WTC11 (cell line): ENCODE measurements at regions not wholly inside any gene's neighbourhood (a gene's known extent, or its start where the extent isn't known, plus 50 kb on each side); places are given as distances from the start of the nearest gene placed in this dataset.

Experiments
- ATAC-seq: fragments of 200-7000 bp; cut with Tn5 transposase; 2 replicates; pipeline ENCODE4 v1.10.0; 2021; ENCODE audit warnings: mild to moderate bottlenecking, moderate library complexity
- CTCF ChIA-PET: fragments of 300-600 bp; sonication (Branson Sonifier 250); formaldehyde crosslinking; loops from one replicate; lab custom pipeline; 2021; ENCODE audit warnings: antibody characterized with exemption; lab: Charles Lee
- POLR2A ChIA-PET: fragments of 350-600 bp; sonication (Branson Sonifier 250); formaldehyde crosslinking; loops from one replicate; lab custom pipeline; 2021; ENCODE audit warnings: antibody characterized with exemption; lab: Charles Lee
- DNase-seq: peaks from one replicate; pipeline ENCODE4 v3.0.0; 2021; ENCODE audit warnings: low spot score
- H3K27ac Mint-ChIP-seq: 2 replicates; pipeline ENCODE4 v1.8.0; 2021; ENCODE audit warnings: mixed read lengths
- H3K27me3 Mint-ChIP-seq: 2 replicates; pipeline ENCODE4 v1.8.0; 2021; ENCODE audit warnings: low read depth, mild to moderate bottlenecking, moderate library complexity, mixed read lengths
- H3K36me3 Mint-ChIP-seq: 2 replicates; pipeline ENCODE4 v1.8.0; 2021; ENCODE audit warnings: mixed read lengths
- H3K4me1 Mint-ChIP-seq: 2 replicates; pipeline ENCODE4 v1.8.0; 2022; ENCODE audit warnings: mixed read lengths
- H3K4me3 Mint-ChIP-seq: 2 replicates; pipeline ENCODE4 v1.8.0; 2021; ENCODE audit warnings: mild to moderate bottlenecking, moderate library complexity, mixed read lengths
- H3K9me3 Mint-ChIP-seq: 2 replicates; pipeline ENCODE4 v1.8.0; 2021; ENCODE audit warnings: mixed read lengths
- ESRRA ChIP-seq: sonication (generic); formaldehyde crosslinking; IDR thresholded peaks from 2 replicates; pipeline ENCODE4 v1.8.1; 2022; ENCODE audit warnings: mild to moderate bottlenecking, missing genetic modification reagents, borderline replicate concordance
- JAZF1 ChIP-seq: fragments of 250-450 bp; sonication (Bioruptor Pico); IDR thresholded peaks from 2 replicates; pipeline ENCODE4 v1.9.0; 2021; ENCODE audit warnings: moderate library complexity, mild to moderate bottlenecking, inconsistent platforms
- NFATC4 ChIP-seq: fragments of 250-450 bp; sonication (Bioruptor Pico); IDR thresholded peaks from 2 replicates; pipeline ENCODE4 v1.9.0; 2021; ENCODE audit warnings: mild to moderate bottlenecking
- NFYB ChIP-seq: sonication (generic); formaldehyde crosslinking; conservative IDR thresholded peaks from 2 replicates; pipeline ENCODE4 v1.8.0; 2022; ENCODE audit warnings: low read depth, missing genetic modification reagents
- NR2C2 ChIP-seq: sonication (generic); formaldehyde crosslinking; IDR thresholded peaks from 2 replicates; pipeline ENCODE4 v1.8.0; 2022; ENCODE audit warnings: mild to moderate bottlenecking, missing genetic modification reagents
- RELA ChIP-seq: sonication (generic); formaldehyde crosslinking; IDR thresholded peaks from 2 replicates; pipeline ENCODE4 v1.8.1; 2022; ENCODE audit warnings: missing genetic modification reagents, mild to moderate bottlenecking, borderline replicate concordance
- RORB ChIP-seq: fragments of 250-450 bp; sonication (Bioruptor Pico); IDR thresholded peaks from 2 replicates; pipeline ENCODE4 v1.9.0; 2021; ENCODE audit warnings: mild to moderate bottlenecking
- SMAD3 ChIP-seq: sonication (generic); formaldehyde crosslinking; IDR thresholded peaks from 2 replicates; pipeline ENCODE4 v1.8.0; 2022; ENCODE audit warnings: missing genetic modification reagents, mild to moderate bottlenecking, borderline replicate concordance
- SMAD4 ChIP-seq: sonication (generic); formaldehyde crosslinking; IDR thresholded peaks from 2 replicates; pipeline ENCODE4 v1.8.0; 2022; ENCODE audit warnings: mild to moderate bottlenecking, missing genetic modification reagents
- TEAD4 ChIP-seq: sonication (generic); formaldehyde crosslinking; IDR thresholded peaks from 2 replicates; pipeline ENCODE4 v1.8.0; 2022; ENCODE audit warnings: mild to moderate bottlenecking, missing genetic modification reagents
- TP53 ChIP-seq: sonication (generic); formaldehyde crosslinking; IDR thresholded peaks from 2 replicates; pipeline ENCODE4 v1.8.1; 2023; ENCODE audit warnings: mild to moderate bottlenecking, missing genetic modification reagents
- ZNF138 ChIP-seq: sonication (generic); formaldehyde crosslinking; conservative IDR thresholded peaks from 2 replicates; pipeline ENCODE4 v1.8.1; 2022; ENCODE audit warnings: mild to moderate bottlenecking, moderate library complexity, missing genetic modification reagents
- TF ChIP-seq, protein P1 (sequence below): sonication (generic); formaldehyde crosslinking; IDR thresholded peaks from 2 replicates; pipeline ENCODE4 v1.8.1; 2023; ENCODE audit warnings: mild to moderate bottlenecking, missing genetic modification reagents, borderline replicate concordance
- TF ChIP-seq, protein P2 (sequence below): sonication (generic); formaldehyde crosslinking; IDR thresholded peaks from 2 replicates; pipeline ENCODE4 v1.8.0; 2023; ENCODE audit warnings: missing genetic modification reagents
- TF ChIP-seq, protein P3 (sequence below): fragments of 250-450 bp; sonication (Bioruptor Pico); IDR thresholded peaks from 2 replicates; pipeline ENCODE4 v1.9.0; 2021; ENCODE audit warnings: moderate library complexity, mild to moderate bottlenecking, inconsistent platforms, borderline replicate concordance
- TF ChIP-seq, protein P4 (sequence below): sonication (generic); formaldehyde crosslinking; IDR thresholded peaks from 2 replicates; pipeline ENCODE4 v1.8.1; 2023; ENCODE audit warnings: mild to moderate bottlenecking, missing genetic modification reagents, moderate library complexity
- TF ChIP-seq, protein P5 (sequence below): sonication (generic); formaldehyde crosslinking; IDR thresholded peaks from 2 replicates; pipeline ENCODE4 v1.8.1; 2022; ENCODE audit warnings: mild to moderate bottlenecking, moderate library complexity, missing genetic modification reagents
- TF ChIP-seq, protein P6 (sequence below): fragments of 250-450 bp; sonication (Bioruptor Pico); IDR thresholded peaks from 2 replicates; pipeline ENCODE4 v1.9.0; 2021; ENCODE audit warnings: mild to moderate bottlenecking
- TF ChIP-seq, protein P7 (sequence below): sonication (generic); formaldehyde crosslinking; IDR thresholded peaks from 2 replicates; pipeline ENCODE4 v1.8.1; 2023; ENCODE audit warnings: mild to moderate bottlenecking, missing genetic modification reagents

DNA sequence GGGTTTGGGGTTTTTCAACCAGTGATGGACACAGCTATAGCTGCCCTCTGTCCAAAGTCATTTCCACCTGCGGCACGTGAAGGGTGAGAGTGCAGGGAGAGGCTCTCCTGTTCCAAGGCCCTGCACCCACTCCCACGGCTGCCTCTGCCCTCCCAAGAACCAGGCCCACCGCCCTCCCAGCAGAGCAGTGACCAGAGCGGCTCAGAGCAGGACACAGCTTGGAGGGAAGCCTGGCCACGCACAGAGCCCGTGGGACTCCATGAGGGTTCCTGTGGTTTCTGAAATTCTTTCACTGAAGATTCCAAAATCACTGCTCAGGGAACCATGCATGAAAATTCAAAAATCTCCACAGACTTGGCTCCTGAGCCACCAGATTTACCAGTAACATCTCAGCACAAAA lies 67.3 kb upstream of the SALL3 start (continued):
- TF ChIP-seq, protein P1, sequence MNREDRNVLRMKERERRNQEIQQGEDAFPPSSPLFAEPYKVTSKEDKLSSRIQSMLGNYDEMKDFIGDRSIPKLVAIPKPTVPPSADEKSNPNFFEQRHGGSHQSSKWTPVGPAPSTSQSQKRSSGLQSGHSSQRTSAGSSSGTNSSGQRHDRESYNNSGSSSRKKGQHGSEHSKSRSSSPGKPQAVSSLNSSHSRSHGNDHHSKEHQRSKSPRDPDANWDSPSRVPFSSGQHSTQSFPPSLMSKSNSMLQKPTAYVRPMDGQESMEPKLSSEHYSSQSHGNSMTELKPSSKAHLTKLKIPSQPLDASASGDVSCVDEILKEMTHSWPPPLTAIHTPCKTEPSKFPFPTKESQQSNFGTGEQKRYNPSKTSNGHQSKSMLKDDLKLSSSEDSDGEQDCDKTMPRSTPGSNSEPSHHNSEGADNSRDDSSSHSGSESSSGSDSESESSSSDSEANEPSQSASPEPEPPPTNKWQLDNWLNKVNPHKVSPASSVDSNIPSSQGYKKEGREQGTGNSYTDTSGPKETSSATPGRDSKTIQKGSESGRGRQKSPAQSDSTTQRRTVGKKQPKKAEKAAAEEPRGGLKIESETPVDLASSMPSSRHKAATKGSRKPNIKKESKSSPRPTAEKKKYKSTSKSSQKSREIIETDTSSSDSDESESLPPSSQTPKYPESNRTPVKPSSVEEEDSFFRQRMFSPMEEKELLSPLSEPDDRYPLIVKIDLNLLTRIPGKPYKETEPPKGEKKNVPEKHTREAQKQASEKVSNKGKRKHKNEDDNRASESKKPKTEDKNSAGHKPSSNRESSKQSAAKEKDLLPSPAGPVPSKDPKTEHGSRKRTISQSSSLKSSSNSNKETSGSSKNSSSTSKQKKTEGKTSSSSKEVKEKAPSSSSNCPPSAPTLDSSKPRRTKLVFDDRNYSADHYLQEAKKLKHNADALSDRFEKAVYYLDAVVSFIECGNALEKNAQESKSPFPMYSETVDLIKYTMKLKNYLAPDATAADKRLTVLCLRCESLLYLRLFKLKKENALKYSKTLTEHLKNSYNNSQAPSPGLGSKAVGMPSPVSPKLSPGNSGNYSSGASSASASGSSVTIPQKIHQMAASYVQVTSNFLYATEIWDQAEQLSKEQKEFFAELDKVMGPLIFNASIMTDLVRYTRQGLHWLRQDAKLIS (CRISPR knock-in tag) = no peak
- TF ChIP-seq TP53 = no peak
- TF ChIP-seq ESRRA (CRISPR knock-in tag) = no peak
- TF ChIP-seq, protein P2, sequence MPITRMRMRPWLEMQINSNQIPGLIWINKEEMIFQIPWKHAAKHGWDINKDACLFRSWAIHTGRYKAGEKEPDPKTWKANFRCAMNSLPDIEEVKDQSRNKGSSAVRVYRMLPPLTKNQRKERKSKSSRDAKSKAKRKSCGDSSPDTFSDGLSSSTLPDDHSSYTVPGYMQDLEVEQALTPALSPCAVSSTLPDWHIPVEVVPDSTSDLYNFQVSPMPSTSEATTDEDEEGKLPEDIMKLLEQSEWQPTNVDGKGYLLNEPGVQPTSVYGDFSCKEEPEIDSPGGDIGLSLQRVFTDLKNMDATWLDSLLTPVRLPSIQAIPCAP (CRISPR knock-in tag) = no peak
- TF ChIP-seq JAZF1 (CRISPR knock-in tag) = no peak
- TF ChIP-seq, protein P3, sequence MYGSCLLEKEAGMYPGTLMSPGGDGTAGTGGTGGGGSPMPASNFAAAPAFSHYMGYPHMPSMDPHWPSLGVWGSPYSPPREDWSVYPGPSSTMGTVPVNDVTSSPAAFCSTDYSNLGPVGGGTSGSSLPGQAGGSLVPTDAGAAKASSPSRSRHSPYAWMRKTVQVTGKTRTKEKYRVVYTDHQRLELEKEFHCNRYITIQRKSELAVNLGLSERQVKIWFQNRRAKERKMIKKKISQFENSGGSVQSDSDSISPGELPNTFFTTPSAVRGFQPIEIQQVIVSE = no peak
- no peak for TF ChIP-seq TEAD4 (CRISPR knock-in tag)
- TF ChIP-seq NR2C2 (CRISPR knock-in tag) = no peak
- no peak for TF ChIP-seq ZNF138 (CRISPR knock-in tag)
- TF ChIP-seq, all 79 proteins: peak for 0

DNA sequence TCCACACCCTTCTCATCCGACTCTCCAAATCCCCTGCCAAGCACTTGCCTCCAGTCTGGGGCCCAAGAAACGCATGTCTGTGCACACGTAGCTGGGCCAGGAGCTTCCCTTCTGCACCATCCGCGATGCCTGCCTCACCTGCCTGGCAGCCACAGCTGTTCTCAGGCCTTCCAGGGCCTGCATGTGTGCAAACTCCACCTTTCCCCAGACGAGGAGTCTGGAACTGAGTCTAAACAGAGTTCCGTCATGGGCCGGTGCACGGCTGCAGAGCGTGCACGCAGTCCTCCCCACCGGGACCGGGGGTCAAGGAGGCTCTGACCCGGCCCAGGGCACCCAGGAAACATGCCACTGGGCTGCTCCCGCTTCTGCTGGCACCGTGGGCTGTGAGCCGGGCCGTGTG lies 66.8 kb upstream of the SALL3 start:
- no peaks in the 10 kb centered on the region for H3K4me1 Mint-ChIP-seq
- DNase-seq (no peak), ATAC-seq (no peak)
- H3K36me3 Mint-ChIP-seq = peaks cover 4% of the 10 kb centered on the region; the same call in 1 of the 2 replicates
- POLR2A ChIA-PET = no interaction called here
- H3K27me3 Mint-ChIP-seq = no peaks in the 10 kb centered on the region; the same call in 1 of the 2 replicates
- CTCF ChIA-PET = no interaction called here
- H3K4me3 Mint-ChIP-seq = no peak overlapping the region
- no peak overlapping the region for H3K27ac Mint-ChIP-seq
- TF ChIP-seq, protein P4, sequence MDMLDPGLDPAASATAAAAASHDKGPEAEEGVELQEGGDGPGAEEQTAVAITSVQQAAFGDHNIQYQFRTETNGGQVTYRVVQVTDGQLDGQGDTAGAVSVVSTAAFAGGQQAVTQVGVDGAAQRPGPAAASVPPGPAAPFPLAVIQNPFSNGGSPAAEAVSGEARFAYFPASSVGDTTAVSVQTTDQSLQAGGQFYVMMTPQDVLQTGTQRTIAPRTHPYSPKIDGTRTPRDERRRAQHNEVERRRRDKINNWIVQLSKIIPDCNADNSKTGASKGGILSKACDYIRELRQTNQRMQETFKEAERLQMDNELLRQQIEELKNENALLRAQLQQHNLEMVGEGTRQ (CRISPR knock-in tag) = no peak
- TF ChIP-seq SMAD3 (CRISPR knock-in tag) (no peak), RORB (CRISPR knock-in tag) (no peak), NFYB (CRISPR knock-in tag) (no peak), NFATC4 (CRISPR knock-in tag) (no peak), RELA (no peak), SMAD4 (no peak)
- TF ChIP-seq, protein P5, sequence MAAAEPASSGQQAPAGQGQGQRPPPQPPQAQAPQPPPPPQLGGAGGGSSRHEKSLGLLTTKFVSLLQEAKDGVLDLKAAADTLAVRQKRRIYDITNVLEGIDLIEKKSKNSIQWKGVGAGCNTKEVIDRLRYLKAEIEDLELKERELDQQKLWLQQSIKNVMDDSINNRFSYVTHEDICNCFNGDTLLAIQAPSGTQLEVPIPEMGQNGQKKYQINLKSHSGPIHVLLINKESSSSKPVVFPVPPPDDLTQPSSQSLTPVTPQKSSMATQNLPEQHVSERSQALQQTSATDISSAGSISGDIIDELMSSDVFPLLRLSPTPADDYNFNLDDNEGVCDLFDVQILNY (CRISPR knock-in tag) = no peak
- TF ChIP-seq, protein P6, sequence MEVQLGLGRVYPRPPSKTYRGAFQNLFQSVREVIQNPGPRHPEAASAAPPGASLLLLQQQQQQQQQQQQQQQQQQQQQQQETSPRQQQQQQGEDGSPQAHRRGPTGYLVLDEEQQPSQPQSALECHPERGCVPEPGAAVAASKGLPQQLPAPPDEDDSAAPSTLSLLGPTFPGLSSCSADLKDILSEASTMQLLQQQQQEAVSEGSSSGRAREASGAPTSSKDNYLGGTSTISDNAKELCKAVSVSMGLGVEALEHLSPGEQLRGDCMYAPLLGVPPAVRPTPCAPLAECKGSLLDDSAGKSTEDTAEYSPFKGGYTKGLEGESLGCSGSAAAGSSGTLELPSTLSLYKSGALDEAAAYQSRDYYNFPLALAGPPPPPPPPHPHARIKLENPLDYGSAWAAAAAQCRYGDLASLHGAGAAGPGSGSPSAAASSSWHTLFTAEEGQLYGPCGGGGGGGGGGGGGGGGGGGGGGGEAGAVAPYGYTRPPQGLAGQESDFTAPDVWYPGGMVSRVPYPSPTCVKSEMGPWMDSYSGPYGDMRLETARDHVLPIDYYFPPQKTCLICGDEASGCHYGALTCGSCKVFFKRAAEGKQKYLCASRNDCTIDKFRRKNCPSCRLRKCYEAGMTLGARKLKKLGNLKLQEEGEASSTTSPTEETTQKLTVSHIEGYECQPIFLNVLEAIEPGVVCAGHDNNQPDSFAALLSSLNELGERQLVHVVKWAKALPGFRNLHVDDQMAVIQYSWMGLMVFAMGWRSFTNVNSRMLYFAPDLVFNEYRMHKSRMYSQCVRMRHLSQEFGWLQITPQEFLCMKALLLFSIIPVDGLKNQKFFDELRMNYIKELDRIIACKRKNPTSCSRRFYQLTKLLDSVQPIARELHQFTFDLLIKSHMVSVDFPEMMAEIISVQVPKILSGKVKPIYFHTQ (CRISPR knock-in tag) = no peak
- TF ChIP-seq, protein P7, sequence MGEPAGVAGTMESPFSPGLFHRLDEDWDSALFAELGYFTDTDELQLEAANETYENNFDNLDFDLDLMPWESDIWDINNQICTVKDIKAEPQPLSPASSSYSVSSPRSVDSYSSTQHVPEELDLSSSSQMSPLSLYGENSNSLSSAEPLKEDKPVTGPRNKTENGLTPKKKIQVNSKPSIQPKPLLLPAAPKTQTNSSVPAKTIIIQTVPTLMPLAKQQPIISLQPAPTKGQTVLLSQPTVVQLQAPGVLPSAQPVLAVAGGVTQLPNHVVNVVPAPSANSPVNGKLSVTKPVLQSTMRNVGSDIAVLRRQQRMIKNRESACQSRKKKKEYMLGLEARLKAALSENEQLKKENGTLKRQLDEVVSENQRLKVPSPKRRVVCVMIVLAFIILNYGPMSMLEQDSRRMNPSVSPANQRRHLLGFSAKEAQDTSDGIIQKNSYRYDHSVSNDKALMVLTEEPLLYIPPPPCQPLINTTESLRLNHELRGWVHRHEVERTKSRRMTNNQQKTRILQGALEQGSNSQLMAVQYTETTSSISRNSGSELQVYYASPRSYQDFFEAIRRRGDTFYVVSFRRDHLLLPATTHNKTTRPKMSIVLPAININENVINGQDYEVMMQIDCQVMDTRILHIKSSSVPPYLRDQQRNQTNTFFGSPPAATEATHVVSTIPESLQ (CRISPR knock-in tag) = no peak
- peaks cover 13% of the 10 kb centered on the region for H3K9me3 Mint-ChIP-seq
